Ishikawa (cell line): ENCODE measurements at regions not wholly inside any gene's neighbourhood (a gene's known extent, or its start where the extent isn't known, plus 50 kb on each side); places are given as distances from the start of the nearest gene placed in this dataset.

Source experiments
- CREB1 ChIP-seq: IDR thresholded peaks from 2 replicates; pipeline ENCODE4 v1.6.1; 2012; ENCODE audit warnings: low read depth
- EP300 ChIP-seq: IDR thresholded peaks from 2 replicates; pipeline ENCODE4 v1.6.1; 2012; ENCODE audit warnings: borderline replicate concordance
- FOXM1 ChIP-seq: IDR thresholded peaks from 2 replicates; pipeline ENCODE4 v1.6.1; 2012; ENCODE audit warnings: low read depth, borderline replicate concordance
- TAF1 ChIP-seq: IDR thresholded peaks from 2 replicates; pipeline ENCODE4 v1.6.1; 2012; ENCODE audit warnings: low read depth, mild to moderate bottlenecking
- YY1 ChIP-seq: IDR thresholded peaks from 2 replicates; pipeline ENCODE4 v1.6.1; 2012; ENCODE audit warnings: low read depth
- TF ChIP-seq, protein P1 (sequence below): IDR thresholded peaks from 2 replicates; pipeline ENCODE4 v1.6.1; 2012
- TF ChIP-seq, protein P2 (sequence below): IDR thresholded peaks from 2 replicates; pipeline ENCODE4 v1.6.1; 2012; ENCODE audit warnings: low read depth, mild to moderate bottlenecking

DNA sequence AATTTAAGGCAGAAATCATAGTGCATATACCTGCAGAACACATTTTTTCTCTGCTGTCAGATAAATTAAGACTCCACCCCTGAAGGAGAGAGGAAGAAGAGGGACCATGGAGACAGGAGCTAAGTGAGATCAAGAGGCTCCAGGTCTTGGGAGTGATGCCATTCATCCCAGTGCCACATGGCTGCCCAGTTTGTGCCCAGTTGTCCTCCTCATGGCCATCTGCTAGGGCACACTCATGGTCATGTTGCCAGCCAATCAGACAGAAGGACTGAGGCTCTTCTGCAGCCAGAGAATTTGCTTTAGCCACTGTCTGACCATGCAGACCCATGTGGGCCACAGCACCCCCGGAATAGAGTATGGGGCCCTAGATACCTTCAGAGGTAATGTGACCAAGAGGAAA, 270.5 kb upstream of the PROK2 start:
- no peak for TF ChIP-seq TAF1
- TF ChIP-seq FOXM1: no peak
- TF ChIP-seq, protein P1, sequence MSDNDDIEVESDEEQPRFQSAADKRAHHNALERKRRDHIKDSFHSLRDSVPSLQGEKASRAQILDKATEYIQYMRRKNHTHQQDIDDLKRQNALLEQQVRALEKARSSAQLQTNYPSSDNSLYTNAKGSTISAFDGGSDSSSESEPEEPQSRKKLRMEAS: no peak
- TF ChIP-seq, protein P2, sequence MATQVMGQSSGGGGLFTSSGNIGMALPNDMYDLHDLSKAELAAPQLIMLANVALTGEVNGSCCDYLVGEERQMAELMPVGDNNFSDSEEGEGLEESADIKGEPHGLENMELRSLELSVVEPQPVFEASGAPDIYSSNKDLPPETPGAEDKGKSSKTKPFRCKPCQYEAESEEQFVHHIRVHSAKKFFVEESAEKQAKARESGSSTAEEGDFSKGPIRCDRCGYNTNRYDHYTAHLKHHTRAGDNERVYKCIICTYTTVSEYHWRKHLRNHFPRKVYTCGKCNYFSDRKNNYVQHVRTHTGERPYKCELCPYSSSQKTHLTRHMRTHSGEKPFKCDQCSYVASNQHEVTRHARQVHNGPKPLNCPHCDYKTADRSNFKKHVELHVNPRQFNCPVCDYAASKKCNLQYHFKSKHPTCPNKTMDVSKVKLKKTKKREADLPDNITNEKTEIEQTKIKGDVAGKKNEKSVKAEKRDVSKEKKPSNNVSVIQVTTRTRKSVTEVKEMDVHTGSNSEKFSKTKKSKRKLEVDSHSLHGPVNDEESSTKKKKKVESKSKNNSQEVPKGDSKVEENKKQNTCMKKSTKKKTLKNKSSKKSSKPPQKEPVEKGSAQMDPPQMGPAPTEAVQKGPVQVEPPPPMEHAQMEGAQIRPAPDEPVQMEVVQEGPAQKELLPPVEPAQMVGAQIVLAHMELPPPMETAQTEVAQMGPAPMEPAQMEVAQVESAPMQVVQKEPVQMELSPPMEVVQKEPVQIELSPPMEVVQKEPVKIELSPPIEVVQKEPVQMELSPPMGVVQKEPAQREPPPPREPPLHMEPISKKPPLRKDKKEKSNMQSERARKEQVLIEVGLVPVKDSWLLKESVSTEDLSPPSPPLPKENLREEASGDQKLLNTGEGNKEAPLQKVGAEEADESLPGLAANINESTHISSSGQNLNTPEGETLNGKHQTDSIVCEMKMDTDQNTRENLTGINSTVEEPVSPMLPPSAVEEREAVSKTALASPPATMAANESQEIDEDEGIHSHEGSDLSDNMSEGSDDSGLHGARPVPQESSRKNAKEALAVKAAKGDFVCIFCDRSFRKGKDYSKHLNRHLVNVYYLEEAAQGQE: no peak
- TF ChIP-seq CREB1: no peak
- TF ChIP-seq YY1: no peak
- TF ChIP-seq EP300: no peak
